Esophagus (tissue), 2 donors: ENCODE measurements at regions not wholly inside any gene's neighbourhood (a gene's known extent, or its start where the extent isn't known, plus 50 kb on each side); places are given as distances from the start of the nearest gene placed in this dataset.

ENCODE experiments used
- H3K27ac ChIP-seq, 2 donors: one replicate each; pipeline ENCODE4 v1.5.1; 2013; ENCODE audit warnings: low read depth in 2 of 2, mild to moderate bottlenecking in 2 of 2, inconsistent platforms in 1 of 2, low read length in 1 of 2, moderate library complexity in 1 of 2
- H3K27me3 ChIP-seq, 2 donors: one replicate each; pipeline ENCODE4 v1.6.1; 2013; ENCODE audit warnings: low read length in 2 of 2, control low read depth in 1 of 2, mild to moderate bottlenecking in 1 of 2; ENCODE audit not compliant: insufficient read depth in 2 of 2, control insufficient read depth in 1 of 2
- H3K36me3 ChIP-seq, 2 donors: one replicate each; pipeline ENCODE4 v1.6.1; 2013; ENCODE audit warnings: low read length in 1 of 2; ENCODE audit not compliant: control insufficient read depth in 2 of 2, insufficient read depth in 2 of 2
- H3K4me1 ChIP-seq, 2 donors: one replicate each; pipeline ENCODE4 v1.6.1; 2013; ENCODE audit warnings: low read length in 1 of 2; ENCODE audit not compliant: control insufficient read depth in 2 of 2, insufficient read depth in 2 of 2
- H3K4me3 ChIP-seq, 2 donors: one replicate each; pipeline ENCODE4 v1.5.1; 2013; ENCODE audit warnings: low read length in 2 of 2, mild to moderate bottlenecking in 2 of 2, low read depth in 1 of 2, moderate library complexity in 1 of 2
- H3K9me3 ChIP-seq, 2 donors: one replicate each; pipeline ENCODE4 v1.6.1; 2013; ENCODE audit warnings: mild to moderate bottlenecking in 2 of 2, low read depth in 1 of 2, low read length in 1 of 2, moderate library complexity in 1 of 2; ENCODE audit not compliant: control insufficient read depth in 2 of 2, insufficient read depth in 1 of 2
- WGBS, 2 donors: extraction: QIAGEN DNeasy Blood & Tissue Kit; methylation state at CpG; one replicate each; pipeline ENCODE4 v1.1.7; 2013; 5-methylcytosine and 5-hydroxymethylcytosine counted together
- donor health status: healthy with polysubstance abuse.
- donor health status: Bipolar disorder and iron deficiency.

GRCh38 chr5:2904956-2905355 is 153.5 kb upstream of the IRX2 start:
- Histone ChIP-seq H3K27ac (no peak overlapping the region), H3K27me3 (no peaks in the 10 kb centered on the region), H3K9me3 (peaks cover 0 to 3% of the 10 kb centered on the region in 2 donors), H3K4me3 (no peak overlapping the region), H3K4me1 (no peaks in the 10 kb centered on the region), H3K36me3 (no peaks in the 10 kb centered on the region)
- WGBS, 2 donors = 83 to 89% methylated on average over 9 of the region's 9 CpGs

DNA sequence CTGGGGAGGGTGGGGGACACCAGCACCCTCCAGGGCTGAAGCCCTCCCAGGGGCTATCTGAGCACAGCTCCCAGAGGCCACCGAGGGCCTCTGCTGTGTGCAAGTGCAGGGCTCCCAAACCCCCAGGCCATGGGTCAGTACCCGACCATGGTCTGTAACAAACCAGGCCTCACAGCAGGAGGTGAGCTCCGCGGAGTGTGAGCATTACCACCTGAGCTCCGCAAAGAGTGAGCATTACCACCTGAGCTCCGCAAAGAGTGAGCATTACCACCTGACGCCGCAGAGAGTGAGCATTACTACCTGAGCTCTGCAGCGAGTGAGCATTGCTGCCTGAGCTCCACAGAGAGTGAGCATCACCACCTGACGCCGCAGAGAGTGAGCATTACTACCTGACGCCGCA is 152.9 kb upstream of the IRX2 start:
- Histone ChIP-seq H3K4me3 (no peak overlapping the region), H3K27me3 (no peaks in the 10 kb centered on the region), H3K36me3 (no peaks in the 10 kb centered on the region), H3K9me3 (peaks cover 0 to 3% of the 10 kb centered on the region in 2 donors), H3K4me1 (no peaks in the 10 kb centered on the region), H3K27ac (no peak overlapping the region)
- WGBS, 2 donors = 82 to 85% methylated on average over 13 of the region's 13 CpGs

DNA sequence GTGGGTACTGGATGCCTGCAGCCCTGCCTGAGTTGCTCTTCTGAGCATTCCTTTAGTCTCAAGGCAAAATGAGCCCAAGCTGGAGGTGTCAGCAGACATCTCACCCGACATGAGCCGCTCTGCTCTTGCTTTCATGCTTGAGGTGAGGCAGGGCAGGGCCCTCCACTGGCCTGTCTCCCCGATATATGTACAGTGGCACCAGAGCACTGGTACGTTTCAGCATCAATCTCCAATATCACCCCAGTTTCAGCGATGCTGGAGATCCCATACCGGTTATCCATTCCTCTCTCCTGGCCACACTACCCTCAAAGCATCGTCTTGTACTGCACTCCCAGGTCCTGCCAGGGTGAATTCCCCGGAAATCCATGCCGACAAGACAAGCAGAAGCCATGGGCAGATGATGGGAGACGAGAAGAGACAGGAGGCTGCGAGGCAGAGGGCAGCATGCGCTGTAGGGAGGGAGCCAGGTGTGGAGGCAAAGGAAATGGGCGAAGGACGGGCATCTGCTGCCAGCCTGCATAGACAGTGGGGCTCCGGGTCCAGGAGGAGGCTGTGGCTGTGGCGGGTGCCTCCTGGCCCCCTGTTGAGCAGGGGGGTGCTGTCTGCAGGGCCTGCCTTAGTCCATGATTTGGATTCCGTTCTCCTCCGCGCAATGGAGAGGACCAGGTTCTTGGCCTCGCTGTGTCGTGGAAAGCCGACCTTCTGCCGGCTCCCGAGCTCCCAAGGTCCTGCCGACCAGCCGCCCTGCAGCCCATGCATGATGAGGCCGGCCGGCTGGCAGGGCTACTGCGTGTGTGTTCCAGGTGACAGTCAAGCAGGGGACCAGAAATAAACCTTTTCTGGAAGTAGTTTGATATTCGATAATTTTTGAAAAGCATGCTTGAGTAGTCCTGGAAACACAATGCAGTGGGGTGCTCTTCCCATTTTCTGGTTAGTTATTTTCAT is 152.2 kb upstream of the IRX2 start:
- H3K27ac ChIP-seq = no peak overlapping the region

GRCh38 chr5:2902742-2903297 is 151.3 kb upstream of the IRX2 start:
- WGBS, 2 donors = 90% methylated on average over 13 of the region's 13 CpGs
- no peaks in the 10 kb centered on the region for H3K4me1 ChIP-seq

More for the DNA sequence above, 152.2 kb upstream of the IRX2 start:
- no peak overlapping the region for H3K4me3 ChIP-seq
- no peaks in the 10 kb centered on the region for H3K4me1 ChIP-seq
- peaks cover 0 to 3% of the 10 kb centered on the region in 2 donors for H3K9me3 ChIP-seq
- no peaks in the 10 kb centered on the region for H3K36me3 ChIP-seq
- H3K27me3 ChIP-seq = no peaks in the 10 kb centered on the region
- 92 to 93% methylated on average over 30 of the region's 30 CpGs for WGBS, 2 donors

DNA sequence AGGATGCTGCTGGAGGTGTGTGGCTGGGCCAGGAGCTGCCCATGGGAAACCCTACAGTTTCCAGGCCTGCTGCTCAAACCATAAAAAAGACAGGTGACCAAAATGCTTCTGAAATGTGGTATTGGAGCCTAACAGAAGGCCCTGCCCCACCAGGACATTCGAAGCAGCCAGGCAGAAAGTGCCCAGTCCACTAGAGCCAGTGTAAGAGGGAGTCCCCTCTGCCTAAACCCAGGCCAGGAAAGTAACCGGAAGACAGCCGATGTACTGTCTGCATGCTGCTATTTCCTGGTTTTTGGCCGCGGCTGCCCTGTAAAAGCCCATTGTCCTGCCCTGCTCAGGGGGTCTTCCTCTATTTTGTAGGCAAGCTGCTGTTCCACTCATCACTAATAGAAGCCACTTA is 150.7 kb upstream of the IRX2 start:
- peaks cover 0 to 4% of the 10 kb centered on the region in 2 donors for H3K9me3 ChIP-seq
- no peak overlapping the region for H3K4me3 ChIP-seq
- no peaks in the 10 kb centered on the region for H3K27me3 ChIP-seq
- H3K36me3 ChIP-seq = no peaks in the 10 kb centered on the region
- H3K4me1 ChIP-seq = no peaks in the 10 kb centered on the region
- H3K27ac ChIP-seq = no peak overlapping the region
- 72 to 74% methylated on average over 5 of the region's 5 CpGs for WGBS, 2 donors

More at GRCh38 chr5:2902742-2903297, 151.3 kb upstream of the IRX2 start:
- peaks cover 0 to 3% of the 10 kb centered on the region in 2 donors for H3K9me3 ChIP-seq
- H3K36me3 ChIP-seq = no peaks in the 10 kb centered on the region
- no peak overlapping the region for H3K4me3 ChIP-seq
- H3K27ac ChIP-seq = no peak overlapping the region
- H3K27me3 ChIP-seq = no peaks in the 10 kb centered on the region

DNA sequence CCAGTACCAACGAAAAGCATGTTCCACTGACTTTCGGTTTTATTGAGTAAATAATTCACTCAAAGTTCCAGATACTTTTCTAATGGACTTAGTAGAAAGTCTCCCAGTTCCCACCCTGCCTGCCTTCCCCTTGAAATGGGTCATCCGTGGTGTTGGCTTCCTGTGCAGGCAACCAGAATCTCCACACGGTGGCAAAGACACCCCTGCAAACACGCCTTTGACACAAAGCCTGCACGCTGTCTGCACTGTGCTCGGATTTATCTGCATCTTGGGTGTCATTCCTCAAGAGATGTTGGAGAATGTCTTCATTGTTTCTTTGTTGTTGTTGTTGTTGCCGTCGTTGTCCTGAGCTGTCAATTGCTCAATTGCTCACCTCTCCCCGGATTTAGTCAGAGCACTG is 150.0 kb upstream of the IRX2 start:
- WGBS, 2 donors = 79 to 81% methylated on average over 10 of the region's 10 CpGs
- no peak overlapping the region for H3K4me3 ChIP-seq
- no peaks in the 10 kb centered on the region for H3K27me3 ChIP-seq
- peaks cover 0 to under 1% of the 10 kb centered on the region in 2 donors for H3K4me1 ChIP-seq
- no peaks in the 10 kb centered on the region for H3K36me3 ChIP-seq
- peaks cover 0 to 5% of the 10 kb centered on the region in 2 donors for H3K9me3 ChIP-seq
- H3K27ac ChIP-seq = no peak overlapping the region

GRCh38 chr5:2901096-2901495 is 149.6 kb upstream of the IRX2 start:
- Histone ChIP-seq H3K4me3 (no peak overlapping the region), H3K36me3 (no peaks in the 10 kb centered on the region), H3K27me3 (no peaks in the 10 kb centered on the region), H3K27ac (no peak overlapping the region), H3K4me1 (peaks cover 0 to 2% of the 10 kb centered on the region in 2 donors), H3K9me3 (peaks cover 0 to 3% of the 10 kb centered on the region in 2 donors)
- 70 to 74% methylated on average over 6 of the region's 6 CpGs for WGBS, 2 donors

- H3K9me3 ChIP-seq = peaks cover 0 to 3% of the 10 kb centered on the region in 2 donors
- H3K4me3 ChIP-seq = no peak overlapping the region
- no peaks in the 10 kb centered on the region for H3K36me3 ChIP-seq
- no peaks in the 10 kb centered on the region for H3K27me3 ChIP-seq
- H3K4me1 ChIP-seq = peaks cover 0 to 2% of the 10 kb centered on the region in 2 donors
- no peak overlapping the region for H3K27ac ChIP-seq
Measured at GRCh38 chr5:2900360-2900759, 148.9 kb upstream of the IRX2 start.

GRCh38 chr5:2899311-2899710 is 147.8 kb upstream of the IRX2 start:
- Histone ChIP-seq H3K4me3 (no peak overlapping the region), H3K27ac (no peak overlapping the region), H3K9me3 (peaks cover 0 to 3% of the 10 kb centered on the region in 2 donors), H3K27me3 (no peaks in the 10 kb centered on the region), H3K36me3 (no peaks in the 10 kb centered on the region), H3K4me1 (peaks cover 0 to 2% of the 10 kb centered on the region in 2 donors)
- WGBS, 2 donors = 83% methylated on average over 9 of the region's 9 CpGs
